ENCODE measurements at regions not wholly inside any gene's neighbourhood (a gene's known extent, or its start where the extent isn't known, plus 50 kb on each side); places are given as distances from the start of the nearest gene placed in this dataset.

DNA sequence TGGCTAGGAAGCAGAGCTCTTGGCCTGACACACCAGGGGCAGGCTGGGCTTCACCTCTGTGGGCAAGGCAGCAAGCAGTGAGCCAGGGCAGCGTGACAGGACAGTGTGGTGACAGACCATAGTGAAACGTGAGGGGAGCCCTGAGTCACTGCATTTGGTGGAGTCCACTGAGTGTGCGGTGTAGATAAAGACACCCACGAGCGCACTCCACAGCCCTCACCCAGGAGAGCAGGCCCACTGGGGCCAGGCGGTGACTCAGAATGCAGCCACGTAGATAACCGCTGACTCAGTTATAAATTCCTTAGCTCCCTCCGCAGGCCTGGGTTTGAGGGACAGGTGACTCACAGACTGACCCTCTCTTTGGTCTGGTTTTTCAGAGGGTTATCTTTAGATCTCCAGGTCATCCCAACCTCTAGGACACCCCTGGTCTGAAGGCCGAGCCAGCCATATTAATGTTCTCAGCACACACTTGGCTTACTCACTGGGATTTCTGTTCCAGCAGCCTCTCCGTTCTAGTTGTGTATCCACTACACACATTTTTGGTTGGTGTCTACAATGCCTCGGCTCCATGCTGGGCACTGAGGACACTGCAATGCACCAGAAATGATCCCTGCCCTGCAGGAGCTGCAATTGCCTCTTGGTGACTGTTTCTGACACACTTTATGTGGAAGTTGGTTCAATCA lies 90.2 kb upstream of the TSPAN2 start:
- no peaks in the 10 kb centered on the region for H3K9me3 ChIP-seq (ENCODE audit: control insufficient read depth, insufficient read depth, low read length)
- H3K9ac ChIP-seq (ENCODE audit: low read depth, low read length) = no peak overlapping the region
- no peaks in the 10 kb centered on the region for H3K36me3 ChIP-seq (ENCODE audit: insufficient read depth, low read length)
- no peaks in the 10 kb centered on the region; the same call in 1 of the 2 replicates for H3K4me1 ChIP-seq (ENCODE audit: insufficient read depth, low read length)

DNA sequence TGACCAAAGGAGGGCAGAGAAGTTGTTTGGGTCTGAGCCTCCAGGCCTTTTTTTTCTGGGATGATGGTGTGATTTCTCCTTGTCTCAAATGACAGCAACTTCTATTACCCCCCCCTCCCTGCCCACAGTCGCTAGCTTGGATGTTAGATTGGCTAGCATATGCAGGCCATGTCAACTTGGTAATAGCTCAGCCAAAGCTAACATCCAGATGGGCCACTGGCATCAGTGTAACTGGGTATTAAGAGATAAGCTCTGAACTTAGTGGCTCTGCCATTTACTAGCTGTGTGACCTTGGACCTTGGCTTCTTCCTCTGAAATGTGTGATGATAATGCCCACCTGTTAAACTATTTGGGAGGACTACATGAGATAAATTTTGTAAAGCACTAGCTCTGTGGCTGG lies 86.9 kb upstream of the TSPAN2 start:
- Histone ChIP-seq H3K4me1 (ENCODE audit: insufficient read depth, low read length) (no peaks in the 10 kb centered on the region; the same call in 1 of the 2 replicates), H3K36me3 (ENCODE audit: insufficient read depth, low read length) (no peaks in the 10 kb centered on the region), H3K9ac (ENCODE audit: low read depth, low read length) (no peak overlapping the region), H3K9me3 (ENCODE audit: control insufficient read depth, insufficient read depth, low read length) (no peaks in the 10 kb centered on the region)

DNA sequence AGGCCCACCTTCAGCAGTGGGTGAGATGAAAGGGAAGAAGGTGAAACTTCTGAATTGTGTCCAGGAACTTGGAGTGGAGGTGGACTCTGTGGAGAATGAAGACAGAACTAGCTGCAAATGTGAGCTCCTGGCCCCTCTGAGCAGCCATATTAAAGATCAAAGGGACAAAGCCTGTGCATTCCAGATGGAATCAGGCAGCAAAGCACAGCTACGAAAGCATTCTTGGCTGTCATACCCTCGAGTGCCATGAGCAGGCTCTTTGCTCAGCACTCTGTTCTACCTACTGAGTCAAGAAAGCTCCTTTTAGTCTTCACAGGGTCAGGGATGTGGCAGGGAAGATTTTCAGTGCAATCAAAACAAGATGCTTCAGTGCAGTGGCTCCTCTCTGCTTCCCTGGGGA lies 86.3 kb upstream of the TSPAN2 start:
- no peaks in the 10 kb centered on the region; the same call in 1 of the 2 replicates for H3K4me1 ChIP-seq (ENCODE audit: insufficient read depth, low read length)
- no peaks in the 10 kb centered on the region for H3K36me3 ChIP-seq (ENCODE audit: insufficient read depth, low read length)
- no peak overlapping the region for H3K9ac ChIP-seq (ENCODE audit: low read depth, low read length)
- no peaks in the 10 kb centered on the region for H3K9me3 ChIP-seq (ENCODE audit: control insufficient read depth, insufficient read depth, low read length)

DNA sequence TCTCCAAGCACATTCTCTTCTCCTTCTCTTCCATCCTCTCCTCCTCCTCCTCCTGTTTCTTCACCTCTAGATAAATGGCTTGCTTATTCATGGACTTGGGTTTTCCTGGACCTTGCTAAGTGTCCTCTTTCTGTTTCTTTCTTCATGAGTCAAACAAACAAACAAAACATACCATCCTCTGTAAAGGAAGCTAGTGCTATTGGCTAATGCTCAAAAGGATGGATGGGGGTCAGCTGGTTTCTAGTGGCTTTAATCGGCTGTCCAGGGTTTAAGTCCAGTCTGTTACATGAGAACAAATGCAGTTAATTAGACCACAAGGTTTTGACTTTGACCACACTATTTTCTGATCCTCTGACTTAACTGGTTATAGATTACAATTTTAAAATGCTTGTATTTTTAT lies 83.8 kb upstream of the TSPAN2 start:
- Histone ChIP-seq H3K36me3 (ENCODE audit: insufficient read depth, low read length) (no peaks in the 10 kb centered on the region), H3K9me3 (ENCODE audit: control insufficient read depth, insufficient read depth, low read length) (no peaks in the 10 kb centered on the region), H3K4me1 (ENCODE audit: insufficient read depth, low read length) (0 out of 2 replicates have a peak, but pooled peaks cover 3% of the 10 kb centered on the region), H3K9ac (ENCODE audit: low read depth, low read length) (no peak overlapping the region)

DNA sequence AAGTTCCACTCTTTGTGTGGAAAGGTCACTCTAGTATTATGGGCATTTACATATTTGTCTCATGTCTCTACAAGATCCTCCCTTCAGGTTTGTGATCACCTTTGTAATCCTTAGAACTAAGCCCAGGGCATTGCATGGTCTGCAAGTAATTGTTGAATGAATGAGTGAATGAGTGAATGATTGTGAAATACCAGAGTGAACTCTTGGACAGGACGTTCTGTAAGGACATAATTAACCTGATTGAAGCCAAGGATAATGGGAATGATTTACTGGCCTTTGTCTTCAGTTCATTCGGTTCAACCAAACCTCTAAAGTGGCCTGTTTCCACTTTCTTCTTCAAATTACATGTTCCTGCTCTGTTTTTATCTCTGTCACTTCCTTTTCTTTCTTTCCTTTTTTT lies 83.0 kb upstream of the TSPAN2 start:
- Histone ChIP-seq H3K9me3 (ENCODE audit: control insufficient read depth, insufficient read depth, low read length) (no peaks in the 10 kb centered on the region), H3K4me1 (ENCODE audit: insufficient read depth, low read length) (0 out of 2 replicates have a peak, but pooled peaks cover 3% of the 10 kb centered on the region), H3K9ac (ENCODE audit: low read depth, low read length) (no peak overlapping the region), H3K36me3 (ENCODE audit: insufficient read depth, low read length) (no peaks in the 10 kb centered on the region)

GRCh38 chr1:115170961-115171392 lies 81.7 kb upstream of the TSPAN2 start:
- Histone ChIP-seq H3K4me1 (ENCODE audit: insufficient read depth, low read length) (peaks cover 3% of the 10 kb centered on the region; the same call in 1 of the 2 replicates), H3K9ac (ENCODE audit: low read depth, low read length) (no peak overlapping the region), H3K36me3 (ENCODE audit: insufficient read depth, low read length) (no peaks in the 10 kb centered on the region)

GRCh38 chr1:115170377-115170776 lies 81.1 kb upstream of the TSPAN2 start:
- Histone ChIP-seq H3K36me3 (ENCODE audit: insufficient read depth, low read length) (no peaks in the 10 kb centered on the region), H3K4me1 (ENCODE audit: insufficient read depth, low read length) (peaks cover 3% of the 10 kb centered on the region; the same call in 1 of the 2 replicates), H3K9ac (ENCODE audit: low read depth, low read length) (no peak overlapping the region), H3K9me3 (ENCODE audit: control insufficient read depth, insufficient read depth, low read length) (no peaks in the 10 kb centered on the region)

More at GRCh38 chr1:115170961-115171392, 81.7 kb upstream of the TSPAN2 start:
- no peaks in the 10 kb centered on the region for H3K9me3 ChIP-seq (ENCODE audit: control insufficient read depth, insufficient read depth, low read length)

- peaks cover 3% of the 10 kb centered on the region; the same call in 1 of the 2 replicates for H3K4me1 ChIP-seq (ENCODE audit: insufficient read depth, low read length)
- H3K9me3 ChIP-seq (ENCODE audit: control insufficient read depth, insufficient read depth, low read length) = no peaks in the 10 kb centered on the region
- no peak overlapping the region for H3K9ac ChIP-seq (ENCODE audit: low read depth, low read length)
- H3K36me3 ChIP-seq (ENCODE audit: insufficient read depth, low read length) = no peaks in the 10 kb centered on the region
These were observed 78.7 kb upstream of the TSPAN2 start for GRCh38 chr1:115168026-115168425.

DNA sequence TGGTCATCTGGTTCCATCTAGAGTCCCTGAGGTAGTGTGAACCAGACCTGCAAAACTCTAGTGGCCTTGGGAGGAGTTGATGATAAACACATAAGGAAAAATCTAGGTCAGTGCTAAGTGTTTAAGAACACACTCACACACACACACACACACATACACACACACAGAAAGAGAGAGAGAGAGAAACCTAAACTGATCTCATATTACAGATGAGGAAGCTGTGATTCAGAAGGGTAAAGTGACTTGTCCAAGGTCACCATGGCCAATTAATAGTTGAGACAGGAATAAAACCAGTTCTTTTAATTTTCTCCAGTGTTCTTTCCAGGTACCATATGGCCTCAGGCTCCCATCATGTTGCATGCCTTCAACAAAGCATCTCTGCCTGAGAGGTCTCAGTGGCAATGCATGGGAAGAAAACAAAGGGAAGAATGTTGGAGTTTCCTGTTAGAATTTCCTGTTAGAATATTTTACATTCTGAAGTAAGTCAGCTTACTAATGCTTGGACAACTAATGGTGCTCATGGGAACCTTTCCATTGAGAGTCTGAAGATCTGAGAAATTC lies 77.3 kb upstream of the TSPAN2 start:
- peaks cover 3% of the 10 kb centered on the region; the same call in 1 of the 2 replicates for H3K4me1 ChIP-seq (ENCODE audit: insufficient read depth, low read length)
- H3K9ac ChIP-seq (ENCODE audit: low read depth, low read length) = no peak overlapping the region
- H3K9me3 ChIP-seq (ENCODE audit: control insufficient read depth, insufficient read depth, low read length) = no peaks in the 10 kb centered on the region
- H3K36me3 ChIP-seq (ENCODE audit: insufficient read depth, low read length) = no peaks in the 10 kb centered on the region

- Histone ChIP-seq H3K9me3 (ENCODE audit: control insufficient read depth, insufficient read depth, low read length) (no peaks in the 10 kb centered on the region), H3K9ac (ENCODE audit: low read depth, low read length) (no peak overlapping the region), H3K36me3 (ENCODE audit: insufficient read depth, low read length) (no peaks in the 10 kb centered on the region), H3K4me1 (ENCODE audit: insufficient read depth, low read length) (peaks cover 3% of the 10 kb centered on the region; the same call in 1 of the 2 replicates)
These were observed 76.5 kb upstream of the TSPAN2 start for GRCh38 chr1:115165776-115166175.

- no peaks in the 10 kb centered on the region for H3K36me3 ChIP-seq (ENCODE audit: insufficient read depth, low read length)
- H3K9me3 ChIP-seq (ENCODE audit: control insufficient read depth, insufficient read depth, low read length) = no peaks in the 10 kb centered on the region
- no peak overlapping the region for H3K9ac ChIP-seq (ENCODE audit: low read depth, low read length)
- peaks cover 3% of the 10 kb centered on the region; the same call in 1 of the 2 replicates for H3K4me1 ChIP-seq (ENCODE audit: insufficient read depth, low read length)
These were observed 75.8 kb upstream of the TSPAN2 start for GRCh38 chr1:115164940-115165705.

DNA sequence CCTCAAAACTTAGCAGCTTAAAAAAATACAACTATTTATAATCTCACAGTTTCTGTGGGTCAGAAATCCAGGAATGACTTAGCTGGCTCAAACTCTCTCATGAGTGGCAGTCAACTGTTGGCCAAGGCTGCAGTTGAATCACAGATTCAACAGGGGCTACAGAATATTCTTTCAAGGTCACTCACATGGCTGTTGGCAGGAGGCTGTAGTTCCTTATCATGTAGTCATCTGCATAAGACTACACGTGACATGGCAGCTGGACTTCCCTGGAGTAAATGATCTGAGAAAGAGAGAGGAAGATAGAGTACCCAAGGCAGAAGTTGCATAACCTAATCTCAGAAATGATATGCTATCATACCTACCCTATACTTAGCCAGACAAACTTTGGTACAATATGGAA lies 75.2 kb upstream of the TSPAN2 start:
- Histone ChIP-seq H3K9ac (ENCODE audit: low read depth, low read length) (no peak overlapping the region), H3K36me3 (ENCODE audit: insufficient read depth, low read length) (no peaks in the 10 kb centered on the region), H3K9me3 (ENCODE audit: control insufficient read depth, insufficient read depth, low read length) (no peaks in the 10 kb centered on the region), H3K4me1 (ENCODE audit: insufficient read depth, low read length) (peaks cover 3% of the 10 kb centered on the region; the same call in 1 of the 2 replicates)

DNA sequence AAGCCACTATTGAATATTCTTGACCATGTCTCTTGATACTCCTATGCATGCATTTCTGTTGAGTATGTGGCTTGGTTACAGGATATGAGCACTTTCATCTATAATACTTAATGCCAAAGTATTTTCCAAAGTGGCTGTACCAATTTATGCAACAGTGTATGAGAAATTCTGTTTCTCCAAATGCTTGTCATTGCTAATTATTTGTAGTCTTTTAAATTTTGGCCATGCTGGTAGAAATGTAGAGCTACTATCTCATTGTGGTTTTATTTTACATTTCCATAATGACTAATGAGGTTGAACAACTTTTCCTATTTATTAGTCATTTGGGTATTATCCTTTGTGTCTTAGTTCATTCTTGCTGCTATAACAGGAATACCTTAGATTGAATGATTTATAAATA lies 71.4 kb upstream of the TSPAN2 start:
- H3K9me3 ChIP-seq (ENCODE audit: control insufficient read depth, insufficient read depth, low read length) = no peaks in the 10 kb centered on the region
- no peaks in the 10 kb centered on the region for H3K36me3 ChIP-seq (ENCODE audit: insufficient read depth, low read length)
- no peaks in the 10 kb centered on the region for H3K4me1 ChIP-seq (ENCODE audit: insufficient read depth, low read length)
- H3K9ac ChIP-seq (ENCODE audit: low read depth, low read length) = no peak overlapping the region

DNA sequence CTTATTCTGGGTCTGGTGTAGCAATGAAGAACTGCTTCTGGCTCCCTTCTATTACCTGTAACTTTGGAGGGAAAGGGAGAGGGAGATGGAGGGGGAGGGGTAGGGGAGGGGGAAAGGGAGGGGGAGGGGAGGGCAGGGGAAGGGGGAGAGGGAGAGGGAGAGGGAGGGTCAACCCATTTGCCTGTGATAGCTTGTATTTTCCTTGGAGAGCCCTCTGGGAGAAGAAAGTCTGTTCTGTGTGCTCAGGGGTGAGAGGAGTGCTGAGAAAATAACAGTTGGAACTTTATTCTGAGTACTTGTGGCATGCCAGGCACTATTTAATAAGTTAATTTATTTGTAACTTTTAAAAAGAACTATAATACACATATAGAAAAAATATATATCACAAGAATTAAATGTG lies 70.7 kb upstream of the TSPAN2 start:
- Histone ChIP-seq H3K9ac (ENCODE audit: low read depth, low read length) (no peak overlapping the region), H3K4me1 (ENCODE audit: insufficient read depth, low read length) (no peaks in the 10 kb centered on the region), H3K9me3 (ENCODE audit: control insufficient read depth, insufficient read depth, low read length) (no peaks in the 10 kb centered on the region), H3K36me3 (ENCODE audit: insufficient read depth, low read length) (no peaks in the 10 kb centered on the region)

Measured in ES-I3 (cell line).